ENCODE measurements at regions not wholly inside any gene's neighbourhood (a gene's known extent, or its start where the extent isn't known, plus 50 kb on each side); places are given as distances from the start of the nearest gene placed in this dataset.

DNA sequence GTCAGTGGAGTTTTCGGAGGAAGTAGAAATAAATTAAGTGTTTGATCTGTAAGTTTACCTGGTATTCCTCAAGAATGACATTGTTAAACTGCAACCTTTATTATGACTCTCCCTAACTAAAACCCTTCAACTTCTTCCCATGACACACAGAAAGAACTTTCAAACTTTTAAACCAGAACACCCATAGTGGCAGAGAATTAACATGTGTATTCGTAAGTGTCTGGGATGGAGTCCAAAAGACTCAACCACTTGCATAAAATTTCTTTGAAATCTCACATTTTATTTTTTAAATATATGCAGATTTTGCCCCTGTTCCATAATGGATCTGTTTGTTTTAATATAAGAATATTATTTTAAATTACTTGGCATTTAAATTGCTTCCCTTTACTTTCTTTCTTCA, 54.6 kb upstream of the PLXNA4 start:
- TF ChIP-seq, protein P1, sequence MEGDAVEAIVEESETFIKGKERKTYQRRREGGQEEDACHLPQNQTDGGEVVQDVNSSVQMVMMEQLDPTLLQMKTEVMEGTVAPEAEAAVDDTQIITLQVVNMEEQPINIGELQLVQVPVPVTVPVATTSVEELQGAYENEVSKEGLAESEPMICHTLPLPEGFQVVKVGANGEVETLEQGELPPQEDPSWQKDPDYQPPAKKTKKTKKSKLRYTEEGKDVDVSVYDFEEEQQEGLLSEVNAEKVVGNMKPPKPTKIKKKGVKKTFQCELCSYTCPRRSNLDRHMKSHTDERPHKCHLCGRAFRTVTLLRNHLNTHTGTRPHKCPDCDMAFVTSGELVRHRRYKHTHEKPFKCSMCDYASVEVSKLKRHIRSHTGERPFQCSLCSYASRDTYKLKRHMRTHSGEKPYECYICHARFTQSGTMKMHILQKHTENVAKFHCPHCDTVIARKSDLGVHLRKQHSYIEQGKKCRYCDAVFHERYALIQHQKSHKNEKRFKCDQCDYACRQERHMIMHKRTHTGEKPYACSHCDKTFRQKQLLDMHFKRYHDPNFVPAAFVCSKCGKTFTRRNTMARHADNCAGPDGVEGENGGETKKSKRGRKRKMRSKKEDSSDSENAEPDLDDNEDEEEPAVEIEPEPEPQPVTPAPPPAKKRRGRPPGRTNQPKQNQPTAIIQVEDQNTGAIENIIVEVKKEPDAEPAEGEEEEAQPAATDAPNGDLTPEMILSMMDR (IDR thresholded peaks at IDR 0.05; ENCODE audit: low read length) = no peak
- TF ChIP-seq EZH2 (IDR thresholded peaks at IDR 0.05; ENCODE audit: borderline replicate concordance, low read length) = no peak

All from OCI-LY1 (cell line).